K562 (cell line): ENCODE measurements at regions not wholly inside any gene's neighbourhood (a gene's known extent, or its start where the extent isn't known, plus 50 kb on each side); places are given as distances from the start of the nearest gene placed in this dataset.

Experiments
- ATAC-seq: fragments of 200-7000 bp; cut with Tn5 transposase; 3 replicates; pipeline ENCODE4 v1.9.1; 2020; ENCODE audit warnings: moderate library complexity
- BruUV-seq: library from RNA; stranded (reverse); fragments of 400-500 nt; replicated peaks from 2 replicates; lab custom pipeline; 2021; lab: Mats Ljungman, UMichigan
- CTCF ChIA-PET: fragments of 300-600 bp; formaldehyde crosslinking; extraction: SDS; loops from one replicate; lab custom pipeline; 2021; ENCODE audit warnings: low intra/inter-chr PET ratio; lab: Yijun Ruan, JAX
- POLR2A ChIA-PET: fragments of 300-600, 350-650 bp; sonication (Branson Sonifier 250); formaldehyde crosslinking; extraction: SDS; loops from one replicate; lab custom pipeline; 2021; ENCODE audit warnings: antibody characterized with exemption, inconsistent platforms; lab: Yijun Ruan, JAX
- DNase-seq, 4 experiments: peaks; one replicate each; pipeline versions ENCODE4 v3.0.0 to v3.0.0-alpha.2; 2011 to 2018; ENCODE audit warnings: low spot score in 3 of 4, mixed read lengths in 3 of 4; ENCODE audit errors: extremely low read depth in 1 of 4
- FAIRE-seq: peaks from 2 replicates; lab custom pipeline; 2011; peaks lifted over from hg19 to GRCh38; lab: Jason Lieb, UNC
- H2AFZ ChIP-seq: 2 replicates; pipeline ENCODE4 v1.6.0; 2011; ENCODE audit warnings: low read depth, low read length, control low read depth, inconsistent platforms
- H3K27ac ChIP-seq: fragments of 200-600 bp; 3 replicates; pipeline ENCODE4 v1.8.0; 2011; ENCODE audit warnings: low read depth, mild to moderate bottlenecking, control low read depth, inconsistent platforms, low read length, moderate library complexity, mixed read lengths; ENCODE audit errors: extremely low read depth
- H3K27me3 ChIP-seq, 2 experiments: fragments of 300-600 bp in 1 of 2; 2 replicates in 1 of 2; 3 replicates in 1 of 2; pipeline versions ENCODE4 v1.6.0 to v1.8.0; 2011; ENCODE audit warnings: inconsistent platforms in 2 of 2, low read length in 2 of 2, mild to moderate bottlenecking in 1 of 2, mixed read lengths in 1 of 2, moderate library complexity in 1 of 2; ENCODE audit not compliant: control insufficient read depth in 2 of 2, insufficient read depth in 2 of 2
- H3K36me3 ChIP-seq: fragments of 300-600 bp; 3 replicates; pipeline ENCODE4 v1.8.0; 2011; ENCODE audit warnings: mild to moderate bottlenecking, low read length, inconsistent platforms; ENCODE audit not compliant: control insufficient read depth, insufficient read depth
- H3K4me1 ChIP-seq, 2 experiments: fragments of 200-600 bp in 1 of 2; replicated peaks in 1 of 2; 2 replicates in 1 of 2; 3 replicates in 1 of 2; pipeline versions ENCODE4 v1.5.1 to v1.8.0; 2011; ENCODE audit warnings: inconsistent platforms in 2 of 2, low read length in 2 of 2, mild to moderate bottlenecking in 1 of 2, mixed read lengths in 1 of 2, moderate library complexity in 1 of 2; ENCODE audit not compliant: control insufficient read depth in 2 of 2, insufficient read depth in 2 of 2
- H3K4me2 ChIP-seq: 2 replicates; pipeline ENCODE4 v1.6.1; 2011; ENCODE audit warnings: low read length, control low read depth, inconsistent platforms, mixed read lengths; ENCODE audit not compliant: insufficient read depth
- H3K4me3 ChIP-seq: fragments of 200-600 bp; sonication (generic), shearing (Covaris generic); 2 replicates; pipeline ENCODE4 v1.5.1; 2016; ENCODE audit warnings: control low read depth, inconsistent platforms
- H3K79me2 ChIP-seq: fragments of 200-600 bp; 3 replicates; pipeline ENCODE4 v1.8.0; 2011; ENCODE audit warnings: low read length, inconsistent platforms; ENCODE audit not compliant: control insufficient read depth, insufficient read depth
- H3K9ac ChIP-seq, 2 experiments: 2 replicates each; pipeline versions ENCODE4 v1.6.0 to v1.6.1; 2011; ENCODE audit warnings: low read depth in 2 of 2, low read length in 2 of 2, control low read depth in 1 of 2, inconsistent platforms in 1 of 2, mild to moderate bottlenecking in 1 of 2, mixed read lengths in 1 of 2; ENCODE audit not compliant: insufficient read depth in 1 of 2
- H3K9me1 ChIP-seq: one replicate; pipeline ENCODE4 v1.6.0; 2011; ENCODE audit warnings: inconsistent platforms, mild to moderate bottlenecking, low read length, moderate library complexity; ENCODE audit not compliant: control insufficient read depth, insufficient read depth
- H3K9me3 ChIP-seq: replicated peaks from 2 replicates; pipeline ENCODE4 v1.5.1; 2011; ENCODE audit warnings: low read depth, low read length, inconsistent platforms; ENCODE audit not compliant: control insufficient read depth, insufficient read depth
- H4K20me1 ChIP-seq: replicated peaks from 2 replicates; pipeline ENCODE4 v1.6.1; 2011; ENCODE audit warnings: low read length, inconsistent platforms, mixed read lengths; ENCODE audit not compliant: control insufficient read depth, insufficient read depth
- E2F3 ChIP-seq: fragments of 250-450 bp; sonication (Bioruptor Pico); IDR thresholded peaks from 2 replicates; pipeline ENCODE4 v1.4.0; 2020; ENCODE audit warnings: mild to moderate bottlenecking
- NR2C1 ChIP-seq, 2 experiments: fragments of 450-650 bp; IDR thresholded peaks; 2 replicates each; pipeline ENCODE4 v1.6.1; 2017; ENCODE audit warnings: mild to moderate bottlenecking in 2 of 2, antibody characterized with exemption in 1 of 2, inconsistent platforms in 1 of 2, missing compliant biosample characterization in 1 of 2, missing genetic modification characterization in 1 of 2
- NR2F6 ChIP-seq: fragments of 450-650 bp; formaldehyde crosslinking; IDR thresholded peaks from 2 replicates; pipeline ENCODE4 v1.4.0; 2020; ENCODE audit warnings: mild to moderate bottlenecking
- ZNF175 ChIP-seq: fragments of 200-800 bp; sonication (Bioruptor generic); IDR thresholded peaks from 2 replicates; pipeline ENCODE4 v1.6.1; 2016; ENCODE audit warnings: low read depth, mild to moderate bottlenecking, missing genetic modification characterization, missing compliant biosample characterization
- ZNF592 ChIP-seq: fragments of 450-650 bp; IDR thresholded peaks from 2 replicates; pipeline ENCODE4 v1.6.1; 2017; ENCODE audit warnings: antibody characterized with exemption, mild to moderate bottlenecking
- ZZZ3 ChIP-seq: fragments of 450-650 bp; IDR thresholded peaks from 2 replicates; pipeline ENCODE4 v1.6.1; 2016; ENCODE audit warnings: antibody characterized with exemption, mild to moderate bottlenecking, moderate library complexity
- WGBS: fragments of 100-300 bp; shearing (Covaris generic); methylation state at CpG from one replicate; pipeline ENCODE4 v1.1.6; 2016; ENCODE audit warnings: low coverage, mixed read lengths; ENCODE audit not compliant: insufficient coverage; ENCODE audit errors: missing lambda C conversion rate; 5-methylcytosine and 5-hydroxymethylcytosine counted together
- in situ Hi-C: fragments of 300-500 bp; cut with MboI; formaldehyde crosslinking; loops from 4 replicates; pipeline ENCODE4 v1.15.0; 2018; ENCODE audit warnings: inconsistent platforms, mixed read lengths
- intact Hi-C: fragments of 100-400 bp; cut with micrococcal nuclease; formaldehyde crosslinking; loops from 2 replicates; pipeline ENCODE4 v1.14.2; 2022

DNA sequence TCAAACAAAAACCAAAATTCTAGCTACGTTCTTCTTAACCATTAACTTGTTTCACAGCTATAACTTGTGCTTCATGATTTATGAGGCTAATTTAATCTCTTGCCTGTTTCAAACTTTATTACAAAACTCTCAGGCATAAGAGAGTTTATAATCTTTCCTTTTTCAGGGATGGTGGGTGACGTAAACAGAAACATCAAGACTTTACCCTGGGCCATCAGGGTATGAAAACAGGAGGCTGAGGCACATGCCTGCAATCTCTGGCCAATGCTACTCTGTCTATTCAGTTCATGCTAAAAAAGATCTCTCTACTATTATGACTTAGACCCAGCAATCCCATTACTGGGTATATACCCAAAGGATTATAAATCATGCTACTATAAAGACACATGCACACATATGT lies 55.9 kb upstream of the VWC2 start:
- BruUV-seq = no TSS peak
- DNase-seq (no peak), FAIRE-seq (no peak), ATAC-seq (no peak)
- Histone ChIP-seq H3K27ac (no peak overlapping the region), H3K4me1 (no peaks in the 10 kb centered on the region), H3K4me2 (no peak overlapping the region), H3K36me3 (no peaks in the 10 kb centered on the region), H3K4me3 (no peak overlapping the region), H3K79me2 (no peaks in the 10 kb centered on the region), H3K9me1 (no peaks in the 10 kb centered on the region), H2AFZ (no peak overlapping the region), H3K9me3 (no peaks in the 10 kb centered on the region; the same call in 1 of the 2 replicates), H3K27me3 (no peaks in the 10 kb centered on the region), H4K20me1 (no peaks in the 10 kb centered on the region), H3K9ac (no peak overlapping the region)
- in situ Hi-C loops = no loop called here
- TF ChIP-seq ZZZ3 = no peak
- TF ChIP-seq ZNF175 (CRISPR knock-in tag) = no peak
- no peak for TF ChIP-seq NR2F6 (CRISPR knock-in tag)
- no peak for TF ChIP-seq ZNF592
- TF ChIP-seq NR2C1 (IDR thresholded peaks at IDR 0.05) = no peak
- no peak for TF ChIP-seq NR2C1 (tag; IDR thresholded peaks at IDR 0.05)
- no peak for TF ChIP-seq E2F3
- intact Hi-C loops = no loop called here
- POLR2A ChIA-PET = no interaction called here
- CTCF ChIA-PET = no interaction called here
- WGBS = 0% methylated on average over 2 of the region's 2 CpGs
